ENCODE measurements at regions not wholly inside any gene's neighbourhood (a gene's known extent, or its start where the extent isn't known, plus 50 kb on each side); places are given as distances from the start of the nearest gene placed in this dataset.

GRCh38 chr5:128777052-128777451, 188.2 kb upstream of the SLC27A6 start:
- intact Hi-C loops (cut with micrococcal nuclease; ENCODE audit: unreplicated experiment) (no loop called here), in situ Hi-C loops (cut with HindIII; ENCODE audit: low pct_unique_long_range_greater_than_20kb, low sequenced_read_pairs) (no loop called here)
- H3K4me1 ChIP-seq (ENCODE audit: control insufficient read depth, insufficient read depth, low read length) = no peaks in the 10 kb centered on the region
- ATAC-seq (no peak), DNase-seq (ENCODE audit: low read depth, low spot score) (no peak)
- no peaks in the 10 kb centered on the region for H3K27me3 ChIP-seq (ENCODE audit: control insufficient read depth, insufficient read depth, low read length)
- CTCF ChIA-PET = no interaction called here
- POLR2A ChIA-PET = no interaction called here
- H3K4me3 ChIP-seq (ENCODE audit: low read depth in 2 of 2, low read length in 2 of 2) = no peak overlapping the region
- no peak overlapping the region for H3K27ac ChIP-seq (ENCODE audit: low read length)
- H3K36me3 ChIP-seq (ENCODE audit: control insufficient read depth, insufficient read depth, low read length) = no peaks in the 10 kb centered on the region
- no peaks in the 10 kb centered on the region for H3K9me3 ChIP-seq (ENCODE audit: control insufficient read depth, insufficient read depth, low read depth, low read length)
- no TSS peak for BruUV-seq (replicated peaks)
- TF ChIP-seq TCF7L2 (IDR thresholded peaks at IDR 0.05; ENCODE audit: low read depth, low read length) (no peak), SIN3A (IDR thresholded peaks at IDR 0.05; ENCODE audit: borderline replicate concordance, insufficient read depth, low read depth, low read length) (no peak), POLR2AphosphoS5 (IDR thresholded peaks at IDR 0.05; ENCODE audit: low read depth, low read length) (no peak), CTCF (IDR thresholded peaks at IDR 0.05) (no peak), REST (IDR thresholded peaks at IDR 0.05; ENCODE audit: insufficient read depth in 1 of 2, low read depth in 2 of 2, low read length in 1 of 2) (no peak)

GRCh38 chr5:128778474-128778873, 186.8 kb upstream of the SLC27A6 start:
- Histone ChIP-seq H3K9me3 (ENCODE audit: control insufficient read depth, insufficient read depth, low read depth, low read length) (no peaks in the 10 kb centered on the region), H3K27me3 (ENCODE audit: control insufficient read depth, insufficient read depth, low read length) (no peaks in the 10 kb centered on the region), H3K27ac (ENCODE audit: low read length) (no peak overlapping the region), H3K36me3 (ENCODE audit: control insufficient read depth, insufficient read depth, low read length) (no peaks in the 10 kb centered on the region), H3K4me1 (ENCODE audit: control insufficient read depth, insufficient read depth, low read length) (no peaks in the 10 kb centered on the region), H3K4me3 (ENCODE audit: low read depth in 2 of 2, low read length in 2 of 2) (no peak overlapping the region)
- no TSS peak for BruUV-seq (replicated peaks)
- POLR2A ChIA-PET = no interaction called here
- no peak for TF ChIP-seq CTCF (IDR thresholded peaks at IDR 0.05)
- TF ChIP-seq SIN3A (IDR thresholded peaks at IDR 0.05; ENCODE audit: borderline replicate concordance, insufficient read depth, low read depth, low read length) = no peak
- no peak for TF ChIP-seq POLR2AphosphoS5 (IDR thresholded peaks at IDR 0.05; ENCODE audit: low read depth, low read length)
- no peak for TF ChIP-seq TCF7L2 (IDR thresholded peaks at IDR 0.05; ENCODE audit: low read depth, low read length)
- TF ChIP-seq REST (IDR thresholded peaks at IDR 0.05; ENCODE audit: insufficient read depth in 1 of 2, low read depth in 2 of 2, low read length in 1 of 2) = no peak
- DNase-seq (ENCODE audit: low read depth, low spot score) (no peak), ATAC-seq (no peak)
- CTCF ChIA-PET = no interaction called here
- in situ Hi-C loops (cut with HindIII; ENCODE audit: low pct_unique_long_range_greater_than_20kb, low sequenced_read_pairs) = no loop called here
- intact Hi-C loops (cut with micrococcal nuclease; ENCODE audit: unreplicated experiment) = no loop called here
